GM19468 (cell line): ENCODE measurements at regions not wholly inside any gene's neighbourhood (a gene's known extent, or its start where the extent isn't known, plus 50 kb on each side); places are given as distances from the start of the nearest gene placed in this dataset.

Experiments used
- ATAC-seq: cut with Tn5 transposase; IDR thresholded peaks from one replicate; pipeline ENCODE4 v1.9.1; 2021; ENCODE audit warnings: mild to moderate bottlenecking, moderate library complexity, moderate number of reproducible peaks; ENCODE audit not compliant: unreplicated experiment; ENCODE audit errors: extremely low read depth

DNA sequence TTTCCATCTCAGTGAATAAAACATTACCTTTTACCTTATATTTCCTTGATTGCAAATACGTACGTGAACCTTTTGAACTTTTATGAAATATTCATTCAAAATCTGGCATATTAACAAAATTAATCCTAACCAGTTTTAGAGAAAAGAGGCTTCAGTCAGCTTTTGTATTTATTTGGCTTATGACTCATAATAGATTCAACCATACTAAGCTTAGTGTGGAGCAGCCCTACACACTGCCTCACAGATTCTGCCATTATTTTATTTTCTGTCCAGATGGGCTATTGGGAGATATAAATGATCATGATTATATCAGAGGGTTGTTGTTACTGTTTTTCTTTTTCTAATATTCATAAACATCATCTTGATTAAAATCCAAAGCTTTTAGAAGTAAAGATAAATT, 325.5 kb downstream of the GPR37 start:
- no peak for ATAC-seq

DNA sequence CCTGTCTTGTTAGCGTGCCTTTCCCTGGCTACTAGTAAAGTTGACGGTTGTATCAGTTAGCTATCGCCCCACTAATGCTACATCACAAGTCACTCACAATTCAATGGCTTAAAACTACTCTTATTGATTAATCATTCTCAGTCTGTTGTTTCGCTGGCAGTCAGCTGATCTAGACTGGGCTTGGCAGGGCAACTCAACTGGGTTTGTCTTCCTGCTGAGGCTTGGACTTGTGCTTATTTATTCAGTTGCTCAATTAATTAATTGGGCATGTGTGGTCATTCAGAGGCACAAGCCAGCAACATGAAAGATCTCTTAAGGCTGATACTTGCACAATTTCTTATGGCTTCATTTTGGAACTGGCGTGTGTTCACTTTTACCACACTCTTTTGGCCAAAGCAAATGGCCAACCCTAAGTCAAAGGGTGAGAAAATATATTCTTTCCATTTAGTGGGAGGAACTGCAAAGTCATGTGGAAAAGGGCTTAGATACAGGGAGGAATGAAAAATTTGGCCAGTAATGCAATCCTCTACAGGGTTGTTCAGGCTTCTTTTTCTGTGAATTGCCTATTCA, 333.5 kb downstream of the GPR37 start:
- no peak for ATAC-seq

DNA sequence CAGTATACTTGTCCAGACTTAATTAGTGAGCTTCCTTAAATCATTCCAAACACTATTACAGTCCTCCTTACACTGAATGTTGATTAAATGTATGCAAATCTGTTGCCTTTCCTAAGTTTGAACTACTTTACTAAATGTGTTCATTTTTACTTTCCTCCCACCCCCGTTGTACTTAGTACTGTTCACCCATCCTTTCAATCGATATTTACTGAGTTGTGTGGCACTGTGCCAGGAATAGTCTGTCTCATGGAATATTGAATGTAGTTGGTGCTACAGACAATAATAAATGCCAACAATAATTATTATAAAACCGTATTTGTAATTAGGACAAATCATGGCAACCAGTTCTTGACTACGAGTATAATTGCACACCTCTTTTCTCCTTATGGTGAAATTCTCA, 335.7 kb downstream of the GPR37 start:
- ATAC-seq = no peak

DNA sequence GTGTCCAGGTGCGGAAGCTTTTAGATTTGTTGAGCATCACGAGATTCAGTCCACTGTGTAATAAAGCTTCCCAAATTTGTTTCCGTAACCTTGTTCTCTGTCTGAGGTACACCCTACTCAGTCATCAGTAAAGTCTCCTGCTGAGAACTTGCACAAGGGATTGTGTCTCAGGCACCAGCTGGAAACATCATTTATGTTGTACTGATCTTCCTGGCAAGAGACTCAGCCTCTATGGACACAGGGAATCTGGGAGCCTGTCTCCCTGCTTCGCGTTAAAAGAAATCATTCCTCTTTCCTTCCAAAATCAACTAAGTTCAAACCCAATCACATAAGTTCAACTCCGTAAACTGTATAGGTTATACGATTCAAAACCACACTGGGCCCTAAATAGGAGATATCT, 336.8 kb downstream of the GPR37 start:
- no peak for ATAC-seq

DNA sequence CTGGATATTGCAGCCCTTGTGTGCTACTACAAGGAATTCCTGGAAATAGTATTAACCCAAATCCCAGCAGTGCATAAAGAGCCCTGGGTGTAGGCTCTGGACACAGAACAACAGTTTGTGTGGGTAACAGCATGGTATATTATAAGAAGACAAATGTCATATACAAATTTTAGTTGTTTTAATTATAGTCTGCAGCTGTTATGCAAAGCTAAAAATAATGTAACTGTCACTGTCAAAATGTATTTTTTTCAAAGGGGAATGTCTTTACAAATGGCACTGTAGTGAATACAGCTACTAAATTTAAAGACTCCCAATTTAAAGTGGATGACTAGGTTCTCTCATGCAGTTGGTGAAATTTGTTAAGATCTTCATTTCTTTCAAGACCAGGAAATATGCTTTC, 339.0 kb downstream of the GPR37 start:
- no peak for ATAC-seq

DNA sequence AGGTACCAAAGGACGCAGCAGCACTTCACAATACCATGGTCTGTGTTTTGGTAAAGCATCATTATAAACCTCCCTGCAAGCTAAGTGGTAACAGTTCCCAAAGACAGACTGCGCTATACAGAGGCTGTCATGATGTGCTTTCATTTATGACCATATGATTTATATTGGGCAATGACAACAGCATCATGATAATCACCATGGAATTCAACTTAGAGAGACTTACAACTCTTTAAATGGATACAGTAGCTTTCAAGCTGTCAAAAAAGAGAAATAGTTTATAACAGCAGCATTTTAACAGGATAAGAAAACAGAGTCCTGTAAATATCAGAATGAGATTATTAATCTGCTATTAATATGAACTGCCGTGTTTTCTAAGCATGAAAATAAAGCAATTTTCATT, 341.7 kb downstream of the GPR37 start:
- ATAC-seq = no peak

DNA sequence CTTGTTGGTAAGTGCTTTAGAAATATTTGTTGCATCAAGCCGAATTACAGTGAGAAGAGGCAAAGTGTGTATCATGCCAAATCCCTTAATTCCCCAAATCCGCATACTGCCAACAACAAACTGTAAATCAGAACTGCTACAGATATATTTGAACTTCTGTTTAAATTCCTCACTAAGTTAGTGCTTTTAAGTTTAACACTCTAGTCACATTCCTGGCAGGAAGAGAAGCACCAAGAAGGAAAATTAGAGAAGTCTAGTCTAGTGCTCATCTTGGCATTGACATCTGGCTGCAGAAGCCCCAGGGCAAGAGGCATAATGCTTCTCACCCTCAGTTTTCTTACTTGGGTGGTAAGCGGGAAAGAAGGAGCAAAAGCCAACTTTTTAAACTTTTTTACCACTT, 343.5 kb downstream of the GPR37 start:
- ATAC-seq = no peak

DNA sequence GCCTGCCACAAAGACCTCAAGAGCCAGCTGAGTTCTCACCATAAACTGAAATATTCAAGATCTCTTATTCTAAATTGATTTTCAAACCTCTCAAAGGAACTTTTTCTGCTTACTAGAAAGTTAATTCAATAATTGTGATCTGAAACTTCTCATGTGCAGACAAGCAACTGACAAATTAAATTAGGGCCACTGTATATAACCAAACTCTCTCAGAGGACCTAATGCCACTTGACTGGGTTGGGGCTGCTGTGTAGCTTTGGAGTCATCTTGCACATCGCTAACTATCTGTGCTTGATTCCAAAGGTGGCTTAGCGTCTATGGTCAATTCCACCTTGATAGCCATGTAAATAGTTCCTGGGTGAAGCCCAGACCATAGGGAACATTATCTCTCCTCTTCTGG, 345.2 kb downstream of the GPR37 start:
- ATAC-seq = no peak

- no peak for ATAC-seq
Measured at GRCh38 chr7:124413029-124413428, 352.6 kb downstream of the GPR37 start.

DNA sequence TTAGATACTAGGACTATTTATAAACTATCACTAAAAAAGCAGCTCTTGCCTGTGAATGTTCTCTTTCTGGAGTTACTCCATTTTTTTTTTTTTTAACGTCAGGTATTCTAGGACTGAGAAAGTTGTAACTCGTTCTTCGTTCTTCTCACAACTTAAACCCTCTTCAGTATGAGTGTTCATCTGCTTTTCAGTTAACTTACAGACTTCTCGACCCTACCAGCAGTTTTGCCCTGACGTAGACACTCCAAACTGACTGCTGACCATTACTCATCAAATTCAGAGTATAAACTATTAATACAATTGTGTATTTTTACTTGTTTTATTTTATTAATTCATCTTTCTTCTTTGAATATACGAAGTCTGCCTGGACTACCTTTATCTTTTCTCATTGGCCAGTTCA, 353.1 kb downstream of the GPR37 start:
- no peak for ATAC-seq

DNA sequence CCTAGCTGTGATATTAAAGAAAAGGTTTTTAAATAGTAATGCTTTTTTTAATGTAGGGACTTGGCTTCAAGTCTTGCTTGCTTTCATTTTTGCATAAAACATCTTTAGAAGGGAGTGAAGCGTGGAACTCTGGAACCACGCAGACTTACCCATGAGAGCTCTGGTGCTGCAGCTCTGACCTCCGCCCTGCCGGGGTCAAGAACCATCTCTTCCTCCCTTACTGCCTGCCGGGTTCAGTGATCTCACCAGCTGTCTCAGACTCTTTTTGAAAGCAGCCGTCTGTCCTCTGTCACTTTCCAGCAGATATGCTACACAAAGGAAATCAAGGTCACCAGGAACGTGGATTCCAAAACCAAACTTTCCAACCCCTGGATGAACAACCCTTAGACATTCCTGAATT, 353.8 kb downstream of the GPR37 start:
- ATAC-seq = no peak

GRCh38 chr7:124403587-124403986, 362.0 kb downstream of the GPR37 start:
- ATAC-seq = no peak

DNA sequence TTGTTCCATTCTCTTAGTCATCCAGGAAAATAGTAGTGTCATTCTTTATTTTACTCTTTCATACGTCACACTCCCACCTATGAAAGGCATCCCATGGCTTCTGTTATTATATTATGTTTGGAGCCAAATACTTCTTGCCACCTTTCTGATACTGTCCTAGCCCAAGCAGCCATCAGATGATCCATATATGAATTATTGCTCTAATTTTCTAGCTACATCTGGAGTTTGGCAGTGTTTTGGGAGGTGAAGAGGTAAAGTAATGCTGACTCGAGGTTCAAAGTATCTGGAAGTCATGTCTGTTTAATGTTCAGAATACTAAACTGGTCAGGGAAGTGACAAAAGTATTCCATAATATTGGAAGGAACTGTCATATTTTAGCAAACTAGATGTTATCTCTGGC, 362.5 kb downstream of the GPR37 start:
- ATAC-seq = no peak

DNA sequence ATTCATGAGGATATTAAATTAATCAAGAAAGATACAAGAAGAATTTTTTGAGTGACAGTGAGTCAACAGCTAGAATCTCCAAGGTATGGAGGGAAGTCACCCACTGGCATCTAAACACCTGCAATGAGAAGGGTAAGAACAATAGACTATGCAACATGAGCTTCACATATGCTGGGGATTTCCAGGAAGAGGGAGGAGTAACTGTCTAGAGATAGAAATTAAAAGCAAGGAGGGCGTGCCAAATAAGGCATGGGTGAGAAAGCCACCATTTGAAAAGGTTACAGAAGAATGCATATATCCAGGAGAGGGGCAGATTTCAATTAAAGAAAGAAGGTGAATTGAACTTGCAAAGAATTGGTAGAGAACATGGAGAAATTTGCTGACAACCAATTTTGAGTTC, 365.7 kb downstream of the GPR37 start:
- ATAC-seq = no peak

GRCh38 chr7:124398937-124399552, 366.2 kb upstream of the TMEM229A start:
- ATAC-seq = no peak

DNA sequence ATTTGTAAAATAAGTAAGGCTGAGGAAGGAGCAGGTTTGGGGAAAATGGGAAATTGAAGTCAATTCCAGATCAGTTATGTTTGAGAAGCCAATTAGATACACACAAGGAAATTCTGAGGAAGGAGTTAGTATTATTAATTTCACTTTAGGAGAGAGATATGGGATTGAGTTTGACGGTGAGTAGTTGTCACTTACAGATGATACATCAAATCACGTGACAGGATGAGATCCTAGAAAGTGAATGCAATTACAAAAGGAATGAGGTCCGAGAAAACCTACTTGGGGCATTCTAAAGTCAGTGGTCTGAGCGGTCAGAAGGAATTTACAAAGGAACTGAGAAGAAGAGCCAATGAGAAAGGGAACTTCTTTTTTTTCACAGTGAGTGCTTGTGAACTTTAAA, 364.3 kb upstream of the TMEM229A start:
- ATAC-seq = no peak

- no peak for ATAC-seq
Measured at GRCh38 chr7:124390301-124390700, 357.4 kb upstream of the TMEM229A start.

DNA sequence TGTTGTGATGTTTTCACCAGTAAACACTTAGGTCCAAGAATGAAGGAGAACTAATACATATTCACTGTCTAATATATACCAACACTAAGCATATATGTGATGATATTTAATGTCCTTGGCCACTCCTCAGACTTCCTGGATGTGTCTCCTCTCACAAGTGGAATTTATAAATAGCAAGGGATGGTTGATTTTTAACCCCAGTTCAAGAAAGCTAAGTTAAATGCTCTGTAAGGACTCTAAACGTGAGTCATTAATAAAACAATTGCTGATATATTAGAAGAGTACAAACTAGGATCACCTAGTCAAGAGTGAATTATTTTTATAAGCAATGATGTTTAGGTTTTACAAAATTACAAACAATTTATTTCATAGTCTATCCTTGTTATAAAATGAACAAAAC, 355.9 kb upstream of the TMEM229A start:
- no peak for ATAC-seq

- ATAC-seq = no peak
Measured at GRCh38 chr7:124387056-124387455, 354.2 kb upstream of the TMEM229A start.

- ATAC-seq = no peak
Measured at GRCh38 chr7:124379296-124379695, 346.4 kb upstream of the TMEM229A start.

DNA sequence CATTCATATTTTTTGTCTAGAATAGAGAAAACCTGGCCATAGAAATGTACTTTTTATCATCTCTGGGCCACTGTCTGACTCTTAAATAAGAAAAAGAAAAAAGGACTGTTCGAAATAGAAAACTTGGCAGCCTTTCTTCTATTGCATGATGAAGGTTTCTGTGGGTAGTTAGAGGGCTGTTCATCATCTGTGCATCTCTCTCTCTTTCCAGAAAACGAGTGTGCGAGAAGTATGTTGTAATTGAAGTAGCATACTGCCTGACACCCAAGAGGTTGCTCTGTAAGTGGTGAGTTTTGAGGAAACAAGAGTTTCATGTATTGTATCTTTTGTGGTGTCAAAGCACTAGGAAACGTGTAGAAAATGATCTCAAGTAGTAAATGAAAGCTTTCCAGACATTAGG, 343.2 kb upstream of the TMEM229A start:
- no peak for ATAC-seq

GRCh38 chr7:124375391-124375790, 342.5 kb upstream of the TMEM229A start:
- ATAC-seq = no peak

DNA sequence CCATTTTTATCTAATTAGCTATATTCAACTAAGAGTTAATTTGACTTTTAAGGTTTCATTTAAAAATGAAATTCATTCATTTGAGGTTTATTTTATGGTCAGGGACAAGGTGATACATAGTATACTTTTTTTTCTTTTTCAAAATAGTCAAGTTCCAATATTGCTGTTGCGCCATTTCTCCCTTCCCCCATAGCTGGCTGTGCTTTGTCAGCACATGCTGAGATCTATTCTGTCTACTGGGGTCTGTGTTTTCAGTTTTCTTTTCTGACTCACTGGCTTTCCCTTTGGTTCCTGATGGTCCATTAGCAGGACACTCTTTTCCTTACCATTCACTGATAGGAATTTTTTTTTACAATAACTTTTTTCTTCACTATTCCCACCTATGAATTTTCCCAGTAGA, 336.4 kb upstream of the TMEM229A start:
- ATAC-seq = no peak
